ENCODE measurements at regions not wholly inside any gene's neighbourhood (a gene's known extent, or its start where the extent isn't known, plus 50 kb on each side); places are given as distances from the start of the nearest gene placed in this dataset.

GRCh38 chr3:194281766-194282165, 69.4 kb downstream of the CPN2 start:
- DNase-seq: no peak

GRCh38 chr3:194282436-194283122, 68.5 kb downstream of the CPN2 start:
- no peak for DNase-seq

- no peak for DNase-seq
These were observed 67.7 kb downstream of the CPN2 start for GRCh38 chr3:194283221-194284006.

GRCh38 chr3:194284351-194284750, 66.8 kb downstream of the CPN2 start:
- DNase-seq: no peak

GRCh38 chr3:194285024-194285849, 65.9 kb downstream of the CPN2 start:
- no peak for DNase-seq

GRCh38 chr3:194285850-194286197, 65.3 kb downstream of the CPN2 start:
- DNase-seq: no peak

- no peak for DNase-seq
These were observed 64.6 kb downstream of the CPN2 start for GRCh38 chr3:194286375-194287146.

- no peak for DNase-seq
These were observed 63.8 kb downstream of the CPN2 start for GRCh38 chr3:194287374-194287773.

GRCh38 chr3:194287977-194288706, 63.0 kb downstream of the CPN2 start:
- DNase-seq: no peak

All from hematopoietic multipotent progenitor cell treated with erythropoietin and hydrocortisone succinate and interleukin-3 and kit ligand, for 6 days (in vitro differentiated cells).